ENCODE measurements at regions not wholly inside any gene's neighbourhood (a gene's known extent, or its start where the extent isn't known, plus 50 kb on each side); places are given as distances from the start of the nearest gene placed in this dataset.

GRCh38 chr4:20351360-20352162 is 99.9 kb downstream of the SLIT2 start:
- TF ChIP-seq, protein P1, sequence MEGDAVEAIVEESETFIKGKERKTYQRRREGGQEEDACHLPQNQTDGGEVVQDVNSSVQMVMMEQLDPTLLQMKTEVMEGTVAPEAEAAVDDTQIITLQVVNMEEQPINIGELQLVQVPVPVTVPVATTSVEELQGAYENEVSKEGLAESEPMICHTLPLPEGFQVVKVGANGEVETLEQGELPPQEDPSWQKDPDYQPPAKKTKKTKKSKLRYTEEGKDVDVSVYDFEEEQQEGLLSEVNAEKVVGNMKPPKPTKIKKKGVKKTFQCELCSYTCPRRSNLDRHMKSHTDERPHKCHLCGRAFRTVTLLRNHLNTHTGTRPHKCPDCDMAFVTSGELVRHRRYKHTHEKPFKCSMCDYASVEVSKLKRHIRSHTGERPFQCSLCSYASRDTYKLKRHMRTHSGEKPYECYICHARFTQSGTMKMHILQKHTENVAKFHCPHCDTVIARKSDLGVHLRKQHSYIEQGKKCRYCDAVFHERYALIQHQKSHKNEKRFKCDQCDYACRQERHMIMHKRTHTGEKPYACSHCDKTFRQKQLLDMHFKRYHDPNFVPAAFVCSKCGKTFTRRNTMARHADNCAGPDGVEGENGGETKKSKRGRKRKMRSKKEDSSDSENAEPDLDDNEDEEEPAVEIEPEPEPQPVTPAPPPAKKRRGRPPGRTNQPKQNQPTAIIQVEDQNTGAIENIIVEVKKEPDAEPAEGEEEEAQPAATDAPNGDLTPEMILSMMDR (IDR thresholded peaks at IDR 0.05; ENCODE audit: extremely low read depth in 1 of 2, insufficient read depth in 1 of 2, low read depth in 1 of 2, low read length in 2 of 2): no peak
- TF ChIP-seq POLR2AphosphoS5 (IDR thresholded peaks at IDR 0.05; ENCODE audit: insufficient read depth, low read depth, low read length): no peak
- TF ChIP-seq POLR2A (IDR thresholded peaks at IDR 0.05; ENCODE audit: low read depth, low read length): no peak
- TF ChIP-seq, protein P2, sequence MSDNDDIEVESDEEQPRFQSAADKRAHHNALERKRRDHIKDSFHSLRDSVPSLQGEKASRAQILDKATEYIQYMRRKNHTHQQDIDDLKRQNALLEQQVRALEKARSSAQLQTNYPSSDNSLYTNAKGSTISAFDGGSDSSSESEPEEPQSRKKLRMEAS (IDR thresholded peaks at IDR 0.05; ENCODE audit: insufficient read depth, insufficient read length): no peak
- TF ChIP-seq EZH2 (IDR thresholded peaks at IDR 0.05; ENCODE audit: borderline replicate concordance, low read depth, low read length, severe bottlenecking): no peak
- TF ChIP-seq FOS (IDR thresholded peaks at IDR 0.05; ENCODE audit: borderline replicate concordance, insufficient read depth, low read length): no peak

Measured in endothelial cell of umbilical vein (primary cell).